Adrenal gland (tissue), 9 donors: ENCODE measurements at regions not wholly inside any gene's neighbourhood (a gene's known extent, or its start where the extent isn't known, plus 50 kb on each side); places are given as distances from the start of the nearest gene placed in this dataset.

Source experiments
- DNase-seq, 7 donors: peaks; one replicate each; pipeline ENCODE4 v3.0.0-alpha.2; 2019 to 2020
- H3K27ac ChIP-seq, 5 donors: fragments of 200-600 bp; sonication (generic) in 4 of 5; 1 replicate in 3 of 5; 2 replicates in 2 of 5; pipeline versions ENCODE4 v1.5.1 to v1.8.0; 2016 to 2020; ENCODE audit warnings: mild to moderate bottlenecking in 1 of 5
- H3K27me3 ChIP-seq: fragments of 200-600 bp; 2 replicates; pipeline ENCODE4 v1.8.0; 2021
- H3K36me3 ChIP-seq, 2 donors: fragments of 200-600 bp; replicated peaks in 1 of 2; 1 replicate in 1 of 2; 2 replicates in 1 of 2; pipeline versions ENCODE4 v1.5.1 to v1.8.0; 2018 to 2022
- H3K4me1 ChIP-seq, 2 donors: fragments of 200-600 bp; replicated peaks in 1 of 2; 1 replicate in 1 of 2; 2 replicates in 1 of 2; pipeline versions ENCODE4 v1.5.1 to v1.8.0; 2018 to 2021
- H3K4me3 ChIP-seq, 4 donors: fragments of 200-600 bp; sonication (generic) in 3 of 4; one replicate each; pipeline ENCODE4 v1.5.1; 2016 to 2018
- H3K9me3 ChIP-seq, 3 donors: fragments of 200-600 bp; sonication (generic) in 1 of 3; replicated peaks in 1 of 3; 1 replicate in 2 of 3; 2 replicates in 1 of 3; pipeline versions ENCODE4 v1.5.1 to v1.8.0; 2016 to 2021
- CTCF ChIP-seq, 6 experiments: fragments of 450-650 bp in 4 of 6; fragments of 200-600 bp in 2 of 6; sonication (generic) in 1 of 6; IDR thresholded peaks; 1 replicate in 5 of 6; 2 replicates in 1 of 6; pipeline versions ENCODE4 v1.5.1 to v1.8.0; 2016 to 2021; ENCODE audit warnings: antibody characterized with exemption in 6 of 6, mild to moderate bottlenecking in 2 of 6, moderate library complexity in 1 of 6
- POLR2A ChIP-seq, 2 donors: fragments of 450-650 bp; IDR thresholded peaks; one replicate each; pipeline ENCODE4 v1.6.1; 2017; ENCODE audit warnings: antibody characterized with exemption in 2 of 2, mild to moderate bottlenecking in 2 of 2, moderate library complexity in 1 of 2
- WGBS, 4 donors: extraction: QIAGEN DNeasy Blood & Tissue Kit in 2 of 4; methylation state at CpG; one replicate each; pipeline versions ENCODE4 v1.1.5 to v1.1.7; 2013 to 2017; 5-methylcytosine and 5-hydroxymethylcytosine counted together
- intact Hi-C, 2 donors: fragments of 100-400 bp; cut with DNase I; formaldehyde crosslinking; loops; one replicate each; pipeline versions ENCODE4 v1.14.1 to v1.15.0; 2022 to 2023
- donor health status: healthy with polysubstance abuse.
- donor health status: Bipolar disorder and iron deficiency.
- donor health status: DM: yes; HTN: yes; CAD: no.
- donor health status: DM: no; HTN: no; CAD: no.
- donor health status: DM: no; HTN: no; CAD: no.

- Histone ChIP-seq H3K9me3 (no peaks in the 10 kb centered on the region), H3K4me1 (no peaks in the 10 kb centered on the region), H3K27me3 (no peaks in the 10 kb centered on the region), H3K27ac (no peak overlapping the region), H3K4me3 (no peak overlapping the region), H3K36me3 (no peaks in the 10 kb centered on the region)
- no peak for DNase-seq
- WGBS, 4 donors = 81 to 96% (median 95%) methylated on average over 1 of the region's 1 CpG
- intact Hi-C loops = no loop called here
- no peak for TF ChIP-seq POLR2A (IDR thresholded peaks at IDR 0.05)
- no peak for TF ChIP-seq CTCF (IDR thresholded peaks at IDR 0.05)
Observed at GRCh38 chr18:6574631-6575030, 154.9 kb upstream of the ARHGAP28 start.

- H3K4me1 ChIP-seq = no peaks in the 10 kb centered on the region
- no peaks in the 10 kb centered on the region for H3K36me3 ChIP-seq
- no peaks in the 10 kb centered on the region for H3K27me3 ChIP-seq
- H3K4me3 ChIP-seq = no peak overlapping the region
- 92 to 97% (median 93%) methylated on average over 10 of the region's 10 CpGs for WGBS, 4 donors
- no peak for DNase-seq
- no peak overlapping the region for H3K27ac ChIP-seq
- TF ChIP-seq POLR2A (IDR thresholded peaks at IDR 0.05) (no peak), CTCF (IDR thresholded peaks at IDR 0.05) (no peak)
- intact Hi-C loops = no loop called here
- H3K9me3 ChIP-seq = no peaks in the 10 kb centered on the region
Observed at GRCh38 chr18:6575908-6576307, 153.6 kb upstream of the ARHGAP28 start.

DNA sequence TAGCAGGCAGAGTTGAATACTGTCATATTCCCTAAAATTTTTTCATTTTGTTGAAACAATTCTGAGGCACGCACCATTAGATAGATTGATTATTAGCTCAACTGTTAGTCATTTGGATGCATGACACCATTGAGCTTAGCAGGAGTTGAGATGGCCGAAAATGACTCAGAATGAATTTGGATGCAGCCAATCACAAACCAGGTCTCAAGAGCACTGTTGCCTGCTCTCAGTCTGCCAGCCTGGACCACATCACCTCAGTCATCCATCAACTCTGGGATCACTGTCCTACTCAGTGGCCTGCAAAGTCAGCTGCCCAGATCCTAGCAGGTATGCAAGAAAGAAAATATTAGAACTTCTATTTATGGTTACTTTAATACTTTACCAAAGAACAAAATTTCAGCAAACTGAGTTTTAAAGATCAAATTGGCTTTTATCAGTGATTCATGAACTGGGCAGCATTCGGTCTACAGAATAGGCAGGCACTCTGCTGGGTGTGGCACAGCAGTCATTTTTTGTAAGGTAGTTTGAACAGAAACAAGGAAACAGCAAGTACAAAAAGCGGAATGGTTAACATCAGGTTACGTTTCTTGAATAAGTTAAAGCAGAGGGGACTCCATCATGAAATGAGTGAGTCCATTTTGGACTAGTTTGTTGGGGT, 152.7 kb upstream of the ARHGAP28 start:
- Histone ChIP-seq H3K4me3 (no peak overlapping the region), H3K36me3 (no peaks in the 10 kb centered on the region), H3K27me3 (no peaks in the 10 kb centered on the region), H3K4me1 (no peaks in the 10 kb centered on the region), H3K9me3 (no peaks in the 10 kb centered on the region), H3K27ac (no peak overlapping the region)
- no peak for DNase-seq
- TF ChIP-seq CTCF (IDR thresholded peaks at IDR 0.05) (no peak), POLR2A (IDR thresholded peaks at IDR 0.05) (no peak)
- intact Hi-C loops = no loop called here
- 85 to 95% (median 92%) methylated on average over 5 of the region's 5 CpGs for WGBS, 4 donors

DNA sequence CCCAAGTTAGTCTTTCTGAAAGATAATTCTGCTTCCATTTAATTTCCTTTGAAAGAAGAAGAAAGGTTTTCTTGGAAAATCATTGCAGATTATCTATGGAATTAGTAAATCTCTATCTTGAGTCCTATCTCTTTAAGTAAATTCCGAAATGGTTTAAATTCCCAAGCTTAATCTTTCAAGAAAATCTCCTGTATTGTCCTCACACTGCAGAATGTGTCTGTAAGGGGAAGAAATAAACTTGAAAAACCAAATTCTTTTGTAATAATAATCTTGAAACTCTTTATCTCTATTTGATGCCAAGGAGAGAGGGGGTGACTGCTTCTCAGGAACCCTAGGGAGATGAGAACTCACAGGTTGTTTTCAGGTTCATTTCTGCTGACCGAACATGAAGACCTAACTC, 150.8 kb upstream of the ARHGAP28 start:
- no peaks in the 10 kb centered on the region for H3K9me3 ChIP-seq
- no peak for TF ChIP-seq POLR2A (IDR thresholded peaks at IDR 0.05)
- DNase-seq = no peak
- no peak overlapping the region for H3K27ac ChIP-seq
- 73 to 83% (median 81%) methylated on average over 2 of the region's 2 CpGs for WGBS, 4 donors
- no peak overlapping the region for H3K4me3 ChIP-seq
- intact Hi-C loops = no loop called here
- H3K27me3 ChIP-seq = no peaks in the 10 kb centered on the region
- no peaks in the 10 kb centered on the region for H3K36me3 ChIP-seq
- no peaks in the 10 kb centered on the region for H3K4me1 ChIP-seq

- WGBS, 4 donors = 73 to 79% (median 73%) methylated on average over 5 of the region's 5 CpGs
- no peaks in the 10 kb centered on the region for H3K27me3 ChIP-seq
- no peak overlapping the region for H3K27ac ChIP-seq
- intact Hi-C loops = no loop called here
- no peaks in the 10 kb centered on the region for H3K4me1 ChIP-seq
- no peaks in the 10 kb centered on the region for H3K36me3 ChIP-seq
- no peaks in the 10 kb centered on the region for H3K9me3 ChIP-seq
- no peak for DNase-seq
- no peak overlapping the region for H3K4me3 ChIP-seq
- TF ChIP-seq POLR2A (IDR thresholded peaks at IDR 0.05) (no peak), CTCF (IDR thresholded peaks at IDR 0.05) (no peak)
Observed at GRCh38 chr18:6579486-6579885, 150.0 kb upstream of the ARHGAP28 start.
